HL-60 (cell line): ENCODE measurements at regions not wholly inside any gene's neighbourhood (a gene's known extent, or its start where the extent isn't known, plus 50 kb on each side); places are given as distances from the start of the nearest gene placed in this dataset.

Source experiments
- DNase-seq, 2 experiments: peaks; one replicate each; pipeline ENCODE4 v3.0.0-alpha.2; 2010 to 2020; ENCODE audit warnings: low read depth in 1 of 2, low spot score in 1 of 2
- H3K27ac ChIP-seq: fragments of 250-450 bp; sonication (Bioruptor Pico); replicated peaks from 2 replicates; pipeline ENCODE4 v1.5.1; 2020; ENCODE audit warnings: mild to moderate bottlenecking, moderate library complexity
- H3K27me3 ChIP-seq: fragments of 250-450 bp; sonication (Bioruptor Pico); 2 replicates; pipeline ENCODE4 v1.5.1; 2021; ENCODE audit warnings: mild to moderate bottlenecking, moderate library complexity; ENCODE audit not compliant: insufficient read depth, poor library complexity, severe bottlenecking
- H3K4me3 ChIP-seq: replicated peaks from 2 replicates; pipeline ENCODE4 v1.5.1; 2011; ENCODE audit warnings: mild to moderate bottlenecking, control low read depth, low read length; ENCODE audit not compliant: insufficient read depth
- CTCF ChIP-seq: IDR thresholded peaks from one replicate; pipeline ENCODE4 v1.5.1; 2011; ENCODE audit warnings: low read length, control low read depth, inconsistent platforms; ENCODE audit not compliant: insufficient read depth
- GABPA ChIP-seq: IDR thresholded peaks from 2 replicates; pipeline ENCODE4 v1.6.1; 2012; ENCODE audit warnings: low read depth
- POLR2AphosphoS5 ChIP-seq: IDR thresholded peaks from 2 replicates; pipeline ENCODE4 v1.6.1; 2012; ENCODE audit warnings: low read depth
- SPI1 ChIP-seq: IDR thresholded peaks from 2 replicates; pipeline ENCODE4 v1.6.1; 2012; ENCODE audit warnings: low read depth, mild to moderate bottlenecking, borderline replicate concordance
- TF ChIP-seq, protein P1 (sequence below): IDR thresholded peaks from 2 replicates; pipeline ENCODE4 v1.6.1; 2012; ENCODE audit warnings: low read depth; ENCODE audit not compliant: insufficient replicate concordance

DNA sequence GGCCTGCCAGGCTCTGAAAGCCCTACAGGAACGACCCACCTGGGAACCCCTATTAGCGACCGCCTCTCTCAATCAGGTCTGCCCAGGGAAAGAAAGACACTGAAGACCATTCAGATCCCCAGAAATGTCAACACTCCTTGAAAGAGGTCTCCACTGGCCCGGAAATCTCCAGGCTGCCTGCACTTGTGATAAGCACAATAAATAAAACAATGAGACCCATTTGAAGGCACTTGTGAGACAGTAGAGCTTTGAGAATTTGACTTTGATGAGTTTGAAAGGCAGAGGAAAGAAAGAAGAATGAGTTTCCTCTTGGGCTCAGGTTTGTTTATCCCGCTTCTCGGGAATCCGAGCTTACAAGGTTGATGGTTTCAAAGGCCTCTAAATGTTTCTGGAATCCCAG lies 416.3 kb downstream of the BUD13 start:
- Histone ChIP-seq H3K27me3 (peaks cover 2% of the 10 kb centered on the region), H3K27ac (no peak overlapping the region), H3K4me3 (no peak overlapping the region)
- TF ChIP-seq CTCF = no peak
- TF ChIP-seq, protein P1, sequence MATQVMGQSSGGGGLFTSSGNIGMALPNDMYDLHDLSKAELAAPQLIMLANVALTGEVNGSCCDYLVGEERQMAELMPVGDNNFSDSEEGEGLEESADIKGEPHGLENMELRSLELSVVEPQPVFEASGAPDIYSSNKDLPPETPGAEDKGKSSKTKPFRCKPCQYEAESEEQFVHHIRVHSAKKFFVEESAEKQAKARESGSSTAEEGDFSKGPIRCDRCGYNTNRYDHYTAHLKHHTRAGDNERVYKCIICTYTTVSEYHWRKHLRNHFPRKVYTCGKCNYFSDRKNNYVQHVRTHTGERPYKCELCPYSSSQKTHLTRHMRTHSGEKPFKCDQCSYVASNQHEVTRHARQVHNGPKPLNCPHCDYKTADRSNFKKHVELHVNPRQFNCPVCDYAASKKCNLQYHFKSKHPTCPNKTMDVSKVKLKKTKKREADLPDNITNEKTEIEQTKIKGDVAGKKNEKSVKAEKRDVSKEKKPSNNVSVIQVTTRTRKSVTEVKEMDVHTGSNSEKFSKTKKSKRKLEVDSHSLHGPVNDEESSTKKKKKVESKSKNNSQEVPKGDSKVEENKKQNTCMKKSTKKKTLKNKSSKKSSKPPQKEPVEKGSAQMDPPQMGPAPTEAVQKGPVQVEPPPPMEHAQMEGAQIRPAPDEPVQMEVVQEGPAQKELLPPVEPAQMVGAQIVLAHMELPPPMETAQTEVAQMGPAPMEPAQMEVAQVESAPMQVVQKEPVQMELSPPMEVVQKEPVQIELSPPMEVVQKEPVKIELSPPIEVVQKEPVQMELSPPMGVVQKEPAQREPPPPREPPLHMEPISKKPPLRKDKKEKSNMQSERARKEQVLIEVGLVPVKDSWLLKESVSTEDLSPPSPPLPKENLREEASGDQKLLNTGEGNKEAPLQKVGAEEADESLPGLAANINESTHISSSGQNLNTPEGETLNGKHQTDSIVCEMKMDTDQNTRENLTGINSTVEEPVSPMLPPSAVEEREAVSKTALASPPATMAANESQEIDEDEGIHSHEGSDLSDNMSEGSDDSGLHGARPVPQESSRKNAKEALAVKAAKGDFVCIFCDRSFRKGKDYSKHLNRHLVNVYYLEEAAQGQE = no peak
- no peak for TF ChIP-seq POLR2AphosphoS5
- TF ChIP-seq SPI1 = no peak
- no peak for DNase-seq

GRCh38 chr11:116355104-116355503 lies 417.7 kb downstream of the BUD13 start:
- no peak overlapping the region for H3K4me3 ChIP-seq
- no peak overlapping the region for H3K27ac ChIP-seq
- DNase-seq = no peak
- H3K27me3 ChIP-seq = peaks cover 2% of the 10 kb centered on the region
- TF ChIP-seq, protein P1 = no peak
- TF ChIP-seq POLR2AphosphoS5 (no peak), SPI1 (no peak), CTCF (no peak), GABPA (no peak)

- H3K27ac ChIP-seq = no peak overlapping the region
- H3K27me3 ChIP-seq = no peaks in the 10 kb centered on the region
- TF ChIP-seq GABPA (no peak), POLR2AphosphoS5 (no peak), SPI1 (no peak), CTCF (no peak)
- TF ChIP-seq, protein P1 = no peak
- no peak overlapping the region for H3K4me3 ChIP-seq
- DNase-seq = no peak
Measured at GRCh38 chr11:116353589-116353988, 419.2 kb downstream of the BUD13 start.
